ENCODE measurements at regions not wholly inside any gene's neighbourhood (a gene's known extent, or its start where the extent isn't known, plus 50 kb on each side); places are given as distances from the start of the nearest gene placed in this dataset.

DNA sequence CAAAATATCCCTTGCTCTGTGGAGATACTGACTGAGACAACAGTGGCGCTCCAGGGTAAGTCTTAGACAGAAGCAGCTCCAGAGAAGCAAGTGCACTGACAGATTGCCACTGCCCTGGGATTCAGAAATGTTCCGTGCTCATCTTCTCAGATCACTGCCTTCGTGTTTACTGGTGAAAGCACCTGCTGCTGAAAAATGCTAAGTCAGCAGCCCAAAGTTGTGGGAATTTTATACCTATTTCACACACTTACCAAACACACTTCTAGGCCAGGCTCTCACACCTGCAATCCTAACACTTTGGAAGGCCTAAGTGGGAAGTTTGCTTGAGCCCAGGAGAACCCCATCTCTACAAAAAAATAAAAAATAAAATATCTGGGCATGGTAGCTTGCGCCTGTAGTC lies 63.2 kb upstream of the DLX6 start:
- Histone ChIP-seq H3K36me3 (ENCODE audit: control insufficient read depth in 1 of 2, insufficient read depth in 2 of 2, low read length in 2 of 2) (no peaks in the 10 kb centered on the region), H4K12ac (ENCODE audit: low read depth, low read length) (no peak overlapping the region), H3K27me3 (ENCODE audit: insufficient read depth, low read length) (no peaks in the 10 kb centered on the region), H2AK5ac (ENCODE audit: low read length) (no peak overlapping the region), H3K4me3 (ENCODE audit: low read depth, low read length) (no peak overlapping the region), H3K27ac (ENCODE audit: low read depth, low read length) (no peak overlapping the region), H3K14ac (ENCODE audit: low read length) (no peak overlapping the region), H3K9me3 (ENCODE audit: insufficient read depth, low read depth, low read length) (no peaks in the 10 kb centered on the region), H2AFZ (ENCODE audit: insufficient read depth, low read length, poor library complexity) (no peak overlapping the region), H3K4me1 (ENCODE audit: control insufficient read depth in 1 of 2, insufficient read depth in 2 of 2, low read length in 2 of 2) (no peaks in the 10 kb centered on the region), H3K4me2 (ENCODE audit: low read length) (no peak overlapping the region), H3K23ac (ENCODE audit: low read length) (no peak overlapping the region), H2BK5ac (ENCODE audit: low read depth, low read length, poor library complexity) (no peak overlapping the region), H2BK12ac (ENCODE audit: low read length) (no peak overlapping the region), H2BK120ac (ENCODE audit: insufficient read depth, low read length, poor library complexity) (no peak overlapping the region), H3K79me1 (ENCODE audit: low read length) (no peaks in the 10 kb centered on the region), H4K8ac (ENCODE audit: low read depth, low read length) (no peak overlapping the region), H3K4ac (ENCODE audit: low read depth, low read length) (no peak overlapping the region), H3K18ac (ENCODE audit: low read length) (no peak overlapping the region), H3K79me2 (ENCODE audit: control insufficient read depth, insufficient read depth, low read length, poor library complexity) (no peaks in the 10 kb centered on the region), H3K9ac (ENCODE audit: low read length) (no peak overlapping the region), H4K91ac (ENCODE audit: low read depth, low read length) (peak overlapping the region; percentile 37)
- no peak for DNase-seq
- no CpG with 5 or more reads among the region's 4 CpGs for WGBS (ENCODE audit: extremely low coverage, insufficient coverage, insufficient read length)

DNA sequence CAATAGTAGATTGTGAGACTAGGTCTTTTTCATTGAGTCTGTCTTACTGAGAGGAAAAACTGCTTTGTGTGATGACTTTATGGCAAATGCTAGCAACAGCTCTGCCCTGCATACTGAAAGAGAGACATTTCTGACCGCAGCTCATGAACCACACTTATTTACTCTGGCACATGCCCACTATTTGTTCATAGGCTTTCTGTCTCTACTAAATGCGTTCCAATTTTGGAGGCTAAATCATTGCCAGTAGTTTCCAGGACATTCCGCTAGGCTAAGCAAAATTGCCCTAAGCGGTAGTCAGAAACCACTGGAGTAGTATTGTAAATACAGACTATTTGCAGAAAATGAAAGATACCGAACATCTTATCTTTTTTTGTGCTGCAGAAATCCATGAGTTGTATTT lies 55.6 kb upstream of the DLX6 start:
- Histone ChIP-seq H3K79me1 (ENCODE audit: low read length) (no peaks in the 10 kb centered on the region), H3K4me3 (ENCODE audit: low read depth, low read length) (no peak overlapping the region), H3K18ac (ENCODE audit: low read length) (no peak overlapping the region), H4K8ac (ENCODE audit: low read depth, low read length) (no peak overlapping the region), H3K4me1 (ENCODE audit: control insufficient read depth in 1 of 2, insufficient read depth in 2 of 2, low read length in 2 of 2) (no peaks in the 10 kb centered on the region), H4K91ac (ENCODE audit: low read depth, low read length) (no peak overlapping the region), H3K27ac (ENCODE audit: low read depth, low read length) (no peak overlapping the region), H3K4ac (ENCODE audit: low read depth, low read length) (no peak overlapping the region), H3K4me2 (ENCODE audit: low read length) (no peak overlapping the region), H4K12ac (ENCODE audit: low read depth, low read length) (no peak overlapping the region), H2AK5ac (ENCODE audit: low read length) (no peak overlapping the region), H3K14ac (ENCODE audit: low read length) (no peak overlapping the region), H3K9me3 (ENCODE audit: insufficient read depth, low read depth, low read length) (no peaks in the 10 kb centered on the region), H3K36me3 (ENCODE audit: control insufficient read depth in 1 of 2, insufficient read depth in 2 of 2, low read length in 2 of 2) (no peaks in the 10 kb centered on the region), H3K9ac (ENCODE audit: low read length) (no peak overlapping the region), H3K27me3 (ENCODE audit: insufficient read depth, low read length) (no peaks in the 10 kb centered on the region), H2BK12ac (ENCODE audit: low read length) (no peak overlapping the region), H3K23ac (ENCODE audit: low read length) (no peak overlapping the region), H2BK120ac (ENCODE audit: insufficient read depth, low read length, poor library complexity) (no peak overlapping the region), H3K79me2 (ENCODE audit: control insufficient read depth, insufficient read depth, low read length, poor library complexity) (no peaks in the 10 kb centered on the region), H2BK5ac (ENCODE audit: low read depth, low read length, poor library complexity) (no peak overlapping the region), H2AFZ (ENCODE audit: insufficient read depth, low read length, poor library complexity) (no peak overlapping the region)
- DNase-seq, result no peak
- no CpG with 5 or more reads among the region's 5 CpGs for WGBS (ENCODE audit: extremely low coverage, insufficient coverage, insufficient read length)

DNA sequence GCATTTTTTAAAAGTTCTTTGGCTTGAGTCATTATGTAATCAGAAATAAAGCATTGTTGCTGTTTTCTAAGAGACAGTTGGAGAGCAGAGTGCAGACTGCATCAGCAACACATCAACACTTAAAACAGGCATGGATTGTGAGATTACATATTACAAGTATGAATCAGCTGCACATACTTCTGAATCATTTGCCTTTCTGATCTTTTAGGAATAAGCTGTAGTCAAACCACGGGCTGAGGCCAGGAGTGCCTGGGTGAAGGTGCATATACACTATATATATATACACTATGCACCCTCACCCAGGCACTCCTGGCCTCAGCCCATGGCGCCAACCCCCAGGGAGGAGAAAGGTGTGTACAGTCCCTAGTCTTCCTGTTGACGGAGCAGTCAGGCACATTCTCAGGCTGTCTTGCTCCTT lies 52.4 kb upstream of the DLX6 start:
- Histone ChIP-seq H3K9ac (ENCODE audit: low read length) (no peak overlapping the region), H2AFZ (ENCODE audit: insufficient read depth, low read length, poor library complexity) (no peak overlapping the region), H2BK12ac (ENCODE audit: low read length) (no peak overlapping the region), H3K4me1 (ENCODE audit: control insufficient read depth in 1 of 2, insufficient read depth in 2 of 2, low read length in 2 of 2) (no peaks in the 10 kb centered on the region), H3K27ac (ENCODE audit: low read depth, low read length) (no peak overlapping the region), H3K18ac (ENCODE audit: low read length) (no peak overlapping the region), H2AK5ac (ENCODE audit: low read length) (no peak overlapping the region), H3K14ac (ENCODE audit: low read length) (no peak overlapping the region), H3K36me3 (ENCODE audit: control insufficient read depth in 1 of 2, insufficient read depth in 2 of 2, low read length in 2 of 2) (no peaks in the 10 kb centered on the region), H3K4ac (ENCODE audit: low read depth, low read length) (no peak overlapping the region), H3K79me1 (ENCODE audit: low read length) (no peaks in the 10 kb centered on the region), H3K79me2 (ENCODE audit: control insufficient read depth, insufficient read depth, low read length, poor library complexity) (no peaks in the 10 kb centered on the region), H4K12ac (ENCODE audit: low read depth, low read length) (no peak overlapping the region), H2BK5ac (ENCODE audit: low read depth, low read length, poor library complexity) (no peak overlapping the region), H2BK120ac (ENCODE audit: insufficient read depth, low read length, poor library complexity) (no peak overlapping the region), H3K9me3 (ENCODE audit: insufficient read depth, low read depth, low read length) (no peaks in the 10 kb centered on the region), H4K8ac (ENCODE audit: low read depth, low read length) (no peak overlapping the region), H3K27me3 (ENCODE audit: insufficient read depth, low read length) (no peaks in the 10 kb centered on the region), H3K23ac (ENCODE audit: low read length) (no peak overlapping the region), H3K4me2 (ENCODE audit: low read length) (no peak overlapping the region), H4K91ac (ENCODE audit: low read depth, low read length) (no peak overlapping the region), H3K4me3 (ENCODE audit: low read depth, low read length) (no peak overlapping the region)
- WGBS (ENCODE audit: extremely low coverage, insufficient coverage, insufficient read length), result no CpG with 5 or more reads among the region's 3 CpGs
- peak; percentile 85 to 90 for DNase-seq

DNA sequence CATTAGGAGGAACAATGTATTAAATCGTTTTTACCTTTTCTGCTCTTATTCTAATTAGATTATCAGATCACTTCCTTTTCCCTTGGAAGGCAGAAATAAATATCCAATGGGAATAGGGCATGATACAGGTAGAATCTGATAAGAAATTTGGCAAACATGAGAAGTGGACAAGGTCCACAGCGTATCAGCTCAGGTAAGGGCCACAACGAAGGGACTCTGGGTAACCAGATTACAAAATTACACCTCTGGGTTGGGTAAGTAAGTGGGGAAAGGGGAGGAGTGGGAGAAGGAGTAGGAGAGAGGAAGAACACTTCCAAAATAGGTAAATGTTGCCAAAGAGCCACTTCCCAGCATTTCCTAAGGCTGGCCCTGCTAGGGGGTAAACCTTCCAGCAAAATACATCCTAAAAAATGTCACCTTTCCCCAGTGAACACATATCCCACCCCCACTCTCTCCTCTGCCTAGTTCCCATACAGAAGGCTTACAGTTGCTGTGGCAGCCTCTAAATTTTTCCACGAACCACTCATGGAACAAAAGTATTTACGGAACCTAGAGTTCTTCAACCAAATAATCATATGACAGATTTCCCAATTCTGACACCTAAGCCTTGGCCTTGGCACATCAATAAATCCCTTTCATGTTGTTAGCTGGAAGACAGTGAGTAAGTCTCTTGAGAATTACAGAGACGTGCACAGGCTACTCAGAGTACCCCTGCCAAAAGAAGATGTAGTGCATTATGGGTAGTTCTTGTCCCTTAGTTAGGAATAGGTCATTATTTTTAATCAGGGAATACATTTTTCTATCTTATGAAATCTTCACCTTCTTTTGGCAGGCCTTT lies 51.5 kb upstream of the DLX6 start:
- H3K79me2 ChIP-seq (ENCODE audit: control insufficient read depth, insufficient read depth, low read length, poor library complexity), result no peaks in the 10 kb centered on the region
- H3K36me3 ChIP-seq (ENCODE audit: control insufficient read depth in 1 of 2, insufficient read depth in 2 of 2, low read length in 2 of 2), result no peaks in the 10 kb centered on the region
- no CpG with 5 or more reads among the region's 6 CpGs for WGBS (ENCODE audit: extremely low coverage, insufficient coverage, insufficient read length)
- no peak overlapping the region for H3K18ac ChIP-seq (ENCODE audit: low read length)
- H3K4me2 ChIP-seq (ENCODE audit: low read length), result no peak overlapping the region
- H3K9ac ChIP-seq (ENCODE audit: low read length), result no peak overlapping the region
- no peak overlapping the region for H4K91ac ChIP-seq (ENCODE audit: low read depth, low read length)
- H2BK120ac ChIP-seq (ENCODE audit: insufficient read depth, low read length, poor library complexity), result no peak overlapping the region
- H3K4me3 ChIP-seq (ENCODE audit: low read depth, low read length), result no peak overlapping the region
- H2AK5ac ChIP-seq (ENCODE audit: low read length), result no peak overlapping the region
- H2BK12ac ChIP-seq (ENCODE audit: low read length), result no peak overlapping the region
- DNase-seq, result peak; percentile 83 to 93
- H3K27me3 ChIP-seq (ENCODE audit: insufficient read depth, low read length), result no peaks in the 10 kb centered on the region
- H3K27ac ChIP-seq (ENCODE audit: low read depth, low read length), result no peak overlapping the region
- H3K9me3 ChIP-seq (ENCODE audit: insufficient read depth, low read depth, low read length), result no peaks in the 10 kb centered on the region
- H3K79me1 ChIP-seq (ENCODE audit: low read length), result no peaks in the 10 kb centered on the region
- no peaks in the 10 kb centered on the region for H3K4me1 ChIP-seq (ENCODE audit: control insufficient read depth in 1 of 2, insufficient read depth in 2 of 2, low read length in 2 of 2)
- H2AFZ ChIP-seq (ENCODE audit: insufficient read depth, low read length, poor library complexity), result no peak overlapping the region
- no peak overlapping the region for H4K8ac ChIP-seq (ENCODE audit: low read depth, low read length)
- no peak overlapping the region for H2BK5ac ChIP-seq (ENCODE audit: low read depth, low read length, poor library complexity)
- no peak overlapping the region for H3K23ac ChIP-seq (ENCODE audit: low read length)
- H3K4ac ChIP-seq (ENCODE audit: low read depth, low read length), result no peak overlapping the region
- no peak overlapping the region for H3K14ac ChIP-seq (ENCODE audit: low read length)
- no peak overlapping the region for H4K12ac ChIP-seq (ENCODE audit: low read depth, low read length)

All from trophoblast cell (in vitro differentiated cells and primary cell).